Chondrocyte (in vitro differentiated cells): ENCODE measurements at regions not wholly inside any gene's neighbourhood (a gene's known extent, or its start where the extent isn't known, plus 50 kb on each side); places are given as distances from the start of the nearest gene placed in this dataset.

Source experiments
- DNase-seq: peaks from one replicate; pipeline ENCODE4 v3.0.0; 2021; ENCODE audit warnings: mixed read lengths, low spot score
- H3K27ac Mint-ChIP-seq: one replicate; pipeline ENCODE4 v1.8.0; 2021; ENCODE audit warnings: mild to moderate bottlenecking, moderate library complexity, mixed read lengths; ENCODE audit not compliant: unreplicated experiment
- H3K27me3 Mint-ChIP-seq: 2 replicates; pipeline ENCODE4 v1.8.0; 2021; ENCODE audit warnings: low read depth, mixed read lengths
- H3K36me3 Mint-ChIP-seq: 2 replicates; pipeline ENCODE4 v1.8.0; 2021; ENCODE audit warnings: low read depth, mixed read lengths
- H3K4me1 Mint-ChIP-seq: 2 replicates; pipeline ENCODE4 v1.8.0; 2021; ENCODE audit warnings: low read depth, mild to moderate bottlenecking, mixed read lengths
- H3K4me3 Mint-ChIP-seq: one replicate; pipeline ENCODE4 v1.8.0; 2021; ENCODE audit warnings: mild to moderate bottlenecking, moderate library complexity, mixed read lengths; ENCODE audit not compliant: unreplicated experiment
- H3K9me3 Mint-ChIP-seq: 2 replicates; pipeline ENCODE4 v1.8.0; 2021; ENCODE audit warnings: low read depth, mixed read lengths
- CTCF ChIP-seq: fragments of 200-600 bp; sonication (generic); IDR thresholded peaks from 2 replicates; pipeline ENCODE4 v1.5.0; 2021; ENCODE audit warnings: antibody characterized with exemption, mild to moderate bottlenecking, moderate library complexity

- DNase-seq: no peak
- no peak overlapping the region for H3K4me3 Mint-ChIP-seq
- peaks cover 3% of the 10 kb centered on the region for H3K36me3 Mint-ChIP-seq
- peaks cover 11% of the 10 kb centered on the region for H3K9me3 Mint-ChIP-seq
- TF ChIP-seq CTCF: no peak
- no peaks in the 10 kb centered on the region for H3K27me3 Mint-ChIP-seq
- no peak overlapping the region for H3K27ac Mint-ChIP-seq
- peaks cover 4% of the 10 kb centered on the region for H3K4me1 Mint-ChIP-seq
These were observed 820.8 kb downstream of the TYW1 start for GRCh38 chr7:67817481-67817880.

- no peaks in the 10 kb centered on the region for H3K27me3 Mint-ChIP-seq
- no peak overlapping the region for H3K27ac Mint-ChIP-seq
- TF ChIP-seq CTCF: no peak
- H3K9me3 Mint-ChIP-seq: peaks cover 11% of the 10 kb centered on the region
- no peak for DNase-seq
- peaks cover 4% of the 10 kb centered on the region for H3K4me1 Mint-ChIP-seq
- H3K36me3 Mint-ChIP-seq: peaks cover 1% of the 10 kb centered on the region
- H3K4me3 Mint-ChIP-seq: no peak overlapping the region
These were observed 824.5 kb downstream of the TYW1 start for GRCh38 chr7:67821116-67821515.

- TF ChIP-seq CTCF: no peak
- no peaks in the 10 kb centered on the region for H3K36me3 Mint-ChIP-seq
- H3K27me3 Mint-ChIP-seq: no peaks in the 10 kb centered on the region
- H3K4me3 Mint-ChIP-seq: no peak overlapping the region
- DNase-seq: no peak
- H3K9me3 Mint-ChIP-seq: peaks cover 3% of the 10 kb centered on the region
- H3K27ac Mint-ChIP-seq: no peak overlapping the region
- H3K4me1 Mint-ChIP-seq: peaks cover 4% of the 10 kb centered on the region
These were observed 826.7 kb downstream of the TYW1 start for GRCh38 chr7:67823345-67823744.

- no peak for DNase-seq
- H3K27me3 Mint-ChIP-seq: no peaks in the 10 kb centered on the region
- H3K4me1 Mint-ChIP-seq: peaks cover 4% of the 10 kb centered on the region
- peaks cover 3% of the 10 kb centered on the region for H3K9me3 Mint-ChIP-seq
- no peak for TF ChIP-seq CTCF
- H3K36me3 Mint-ChIP-seq: no peaks in the 10 kb centered on the region
- H3K4me3 Mint-ChIP-seq: no peak overlapping the region
- H3K27ac Mint-ChIP-seq: no peak overlapping the region
These were observed 828.7 kb downstream of the TYW1 start for GRCh38 chr7:67825356-67825755.

- Mint-ChIP-seq H3K27ac (no peak overlapping the region), H3K4me3 (no peak overlapping the region), H3K36me3 (no peaks in the 10 kb centered on the region), H3K4me1 (no peaks in the 10 kb centered on the region), H3K9me3 (peaks cover 3% of the 10 kb centered on the region), H3K27me3 (peaks cover 11% of the 10 kb centered on the region)
- no peak for TF ChIP-seq CTCF
- no peak for DNase-seq
These were observed 845.3 kb downstream of the TYW1 start for GRCh38 chr7:67841896-67842295.
